ENCODE measurements at regions not wholly inside any gene's neighbourhood (a gene's known extent, or its start where the extent isn't known, plus 50 kb on each side); places are given as distances from the start of the nearest gene placed in this dataset.
"Not testable (repeated sequence)": the region's sequence is repeated elsewhere in the genome, so short reads cannot be mapped to it uniquely, and the experiment has no call there.

DNA sequence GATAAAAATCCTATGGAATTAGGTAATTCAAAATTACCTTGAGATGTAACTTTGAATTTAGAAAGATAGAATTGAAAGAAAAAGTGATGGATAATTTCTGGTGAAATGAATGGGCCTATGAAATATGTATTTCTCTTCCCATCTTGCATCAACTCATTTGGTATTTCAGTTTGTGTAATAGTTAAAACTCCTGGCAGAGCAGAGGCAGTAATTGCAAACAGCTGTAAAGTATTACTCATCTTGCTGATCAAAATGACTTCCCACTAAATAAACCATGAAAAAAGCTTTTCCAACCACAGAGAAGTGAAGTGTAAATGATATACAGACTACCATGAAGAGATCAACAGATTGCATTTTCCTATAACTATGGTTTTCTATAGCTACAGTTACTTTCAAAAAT lies 471.0 kb downstream of the TUBA3C start:
- in situ Hi-C loops (cut with MboI); intact Hi-C loops (cut with micrococcal nuclease; ENCODE audit: unreplicated experiment); H3K27ac ChIP-seq (ENCODE audit: control insufficient read depth, insufficient read depth); CTCF ChIA-PET; RAD21 ChIA-PET (ENCODE audit: unreplicated experiment); H3K9me3 ChIP-seq (replicated peaks; ENCODE audit: control insufficient read depth, insufficient read depth, low read length); BruUV-seq (replicated peaks); H2AFZ ChIP-seq (ENCODE audit: control insufficient read depth, low read depth, low read length); H3K4me1 ChIP-seq (ENCODE audit: control insufficient read depth, insufficient read depth, low read length); DNase-seq (ENCODE audit: low read depth, low spot score); H3K79me2 ChIP-seq (ENCODE audit: control insufficient read depth, insufficient read depth, low read length); H3K36me3 ChIP-seq (ENCODE audit: control insufficient read depth in 2 of 2, insufficient read depth in 2 of 2, low read length in 1 of 2); FAIRE-seq; H3K4me3 ChIP-seq; POLR2A ChIA-PET; H3K27me3 ChIP-seq (replicated peaks in 1 of 2; ENCODE audit: control insufficient read depth in 2 of 2, insufficient read depth in 2 of 2, low read length in 1 of 2); SMC1A ChIA-PET (ENCODE audit: uncharacterized antibody, unreplicated experiment); H3K4me2 ChIP-seq (ENCODE audit: control insufficient read depth, insufficient read depth); H3K9ac ChIP-seq (ENCODE audit: control insufficient read depth, insufficient read depth, low read length); H4K20me1 ChIP-seq (ENCODE audit: control insufficient read depth, insufficient read depth); ATAC-seq: not testable (repeated sequence)

DNA sequence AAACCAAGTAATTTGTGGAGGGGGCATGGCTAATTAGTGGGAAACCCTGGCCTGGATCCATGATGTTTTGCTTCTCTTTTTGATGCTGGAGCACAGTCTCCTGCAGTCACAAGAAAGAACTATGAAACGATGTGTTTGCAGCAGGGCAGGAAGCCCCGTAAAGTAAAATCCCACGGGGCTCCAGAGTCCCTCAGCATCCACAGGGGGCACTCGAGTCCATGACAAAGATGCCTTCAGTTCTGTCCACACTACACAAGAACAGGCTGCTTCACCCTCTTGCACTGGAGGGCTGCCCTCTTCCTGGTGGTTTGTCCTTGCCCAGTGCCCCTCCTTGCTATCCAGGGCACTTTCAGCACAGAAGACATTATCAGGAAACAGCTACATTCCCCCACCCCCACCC lies 475.1 kb downstream of the TUBA3C start:
- RAD21 ChIA-PET (ENCODE audit: unreplicated experiment); H3K4me1 ChIP-seq (ENCODE audit: control insufficient read depth, insufficient read depth, low read length); CTCF ChIA-PET; SMC1A ChIA-PET (ENCODE audit: uncharacterized antibody, unreplicated experiment); H3K4me2 ChIP-seq (ENCODE audit: control insufficient read depth, insufficient read depth); H3K4me3 ChIP-seq; H2AFZ ChIP-seq (ENCODE audit: control insufficient read depth, low read depth, low read length); in situ Hi-C loops (cut with MboI); H3K9ac ChIP-seq (ENCODE audit: control insufficient read depth, insufficient read depth, low read length); H3K36me3 ChIP-seq (ENCODE audit: control insufficient read depth in 2 of 2, insufficient read depth in 2 of 2, low read length in 1 of 2); H3K79me2 ChIP-seq (ENCODE audit: control insufficient read depth, insufficient read depth, low read length); BruUV-seq (replicated peaks); H3K27me3 ChIP-seq (replicated peaks in 1 of 2; ENCODE audit: control insufficient read depth in 2 of 2, insufficient read depth in 2 of 2, low read length in 1 of 2); H4K20me1 ChIP-seq (ENCODE audit: control insufficient read depth, insufficient read depth); FAIRE-seq; ATAC-seq; H3K27ac ChIP-seq (ENCODE audit: control insufficient read depth, insufficient read depth); POLR2A ChIA-PET; H3K9me3 ChIP-seq (replicated peaks; ENCODE audit: control insufficient read depth, insufficient read depth, low read length); DNase-seq (ENCODE audit: low read depth, low spot score); intact Hi-C loops (cut with micrococcal nuclease; ENCODE audit: unreplicated experiment): not testable (repeated sequence)
- WGBS (ENCODE audit: insufficient coverage, insufficient replicate concordance, low lambda C conversion rate, missing lambda C conversion rate): 0% methylated on average over 4 of the region's 4 CpGs

DNA sequence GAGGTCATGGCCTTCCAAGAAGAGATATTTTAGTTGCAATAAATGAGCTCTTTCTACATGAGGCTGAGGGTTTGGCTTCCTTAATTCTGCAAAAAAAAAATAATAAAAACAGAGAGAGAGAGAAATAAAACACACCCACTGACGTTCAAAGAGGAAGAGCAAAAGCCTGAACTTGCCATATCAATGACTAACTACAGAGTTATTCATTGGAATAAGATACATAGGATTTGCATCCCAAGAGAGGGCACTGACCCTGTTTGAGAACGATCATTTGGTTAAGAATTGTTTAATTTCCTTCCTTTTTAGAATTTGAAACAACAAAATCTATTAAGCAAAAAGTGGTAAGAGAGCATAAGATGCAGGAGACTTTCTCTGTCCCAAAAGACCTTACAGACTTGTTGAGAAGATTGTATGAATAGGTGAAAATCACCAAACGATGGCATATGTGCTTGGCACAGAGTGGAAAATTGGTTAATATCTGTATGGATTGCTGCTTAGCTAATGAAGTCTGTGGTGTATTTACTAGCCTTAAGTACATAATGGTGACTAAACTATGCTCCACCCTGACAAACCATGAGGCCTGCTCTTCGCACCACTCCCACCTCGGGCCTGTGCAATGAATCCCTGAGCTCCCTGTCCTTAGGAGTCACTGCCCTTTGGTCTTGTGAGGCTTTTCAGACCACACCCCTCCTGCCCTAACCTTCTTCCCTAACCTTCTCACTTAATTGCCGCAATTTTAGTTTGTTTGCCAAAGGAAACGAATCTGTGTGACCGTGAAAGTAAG lies 479.0 kb downstream of the TUBA3C start:
- SMC1A ChIA-PET (ENCODE audit: uncharacterized antibody, unreplicated experiment); H3K36me3 ChIP-seq (ENCODE audit: control insufficient read depth in 2 of 2, insufficient read depth in 2 of 2, low read length in 1 of 2); H3K9me3 ChIP-seq (replicated peaks; ENCODE audit: control insufficient read depth, insufficient read depth, low read length); FAIRE-seq; H3K27me3 ChIP-seq (replicated peaks in 1 of 2; ENCODE audit: control insufficient read depth in 2 of 2, insufficient read depth in 2 of 2, low read length in 1 of 2); H4K20me1 ChIP-seq (ENCODE audit: control insufficient read depth, insufficient read depth); POLR2A ChIA-PET; CTCF ChIA-PET; H2AFZ ChIP-seq (ENCODE audit: control insufficient read depth, low read depth, low read length); H3K27ac ChIP-seq (ENCODE audit: control insufficient read depth, insufficient read depth); H3K4me1 ChIP-seq (ENCODE audit: control insufficient read depth, insufficient read depth, low read length); RAD21 ChIA-PET (ENCODE audit: unreplicated experiment); in situ Hi-C loops (cut with MboI); H3K9ac ChIP-seq (ENCODE audit: control insufficient read depth, insufficient read depth, low read length); intact Hi-C loops (cut with micrococcal nuclease; ENCODE audit: unreplicated experiment); DNase-seq (ENCODE audit: low read depth, low spot score); ATAC-seq; H3K79me2 ChIP-seq (ENCODE audit: control insufficient read depth, insufficient read depth, low read length); BruUV-seq (replicated peaks); H3K4me2 ChIP-seq (ENCODE audit: control insufficient read depth, insufficient read depth); H3K4me3 ChIP-seq: not testable (repeated sequence)
- 20% methylated on average over 8 of the region's 8 CpGs for WGBS (ENCODE audit: insufficient coverage, insufficient replicate concordance, low lambda C conversion rate, missing lambda C conversion rate)

- intact Hi-C loops (cut with micrococcal nuclease; ENCODE audit: unreplicated experiment); FAIRE-seq: not testable (repeated sequence)
- 5% methylated on average over 3 of the region's 3 CpGs for WGBS (ENCODE audit: insufficient coverage, insufficient replicate concordance, low lambda C conversion rate, missing lambda C conversion rate)
Observed at GRCh38 chr13:18698332-18698731, 483.3 kb downstream of the TUBA3C start.

More at GRCh38 chr13:18698332-18698731, 483.3 kb downstream of the TUBA3C start:
- H3K27me3 ChIP-seq (replicated peaks in 1 of 2; ENCODE audit: control insufficient read depth in 2 of 2, insufficient read depth in 2 of 2, low read length in 1 of 2); H3K4me3 ChIP-seq; H3K27ac ChIP-seq (ENCODE audit: control insufficient read depth, insufficient read depth); H4K20me1 ChIP-seq (ENCODE audit: control insufficient read depth, insufficient read depth); SMC1A ChIA-PET (ENCODE audit: uncharacterized antibody, unreplicated experiment); H3K4me2 ChIP-seq (ENCODE audit: control insufficient read depth, insufficient read depth); H3K9me3 ChIP-seq (replicated peaks; ENCODE audit: control insufficient read depth, insufficient read depth, low read length); DNase-seq (ENCODE audit: low read depth, low spot score); H3K4me1 ChIP-seq (ENCODE audit: control insufficient read depth, insufficient read depth, low read length); H2AFZ ChIP-seq (ENCODE audit: control insufficient read depth, low read depth, low read length); RAD21 ChIA-PET (ENCODE audit: unreplicated experiment); in situ Hi-C loops (cut with MboI); ATAC-seq; CTCF ChIA-PET; H3K9ac ChIP-seq (ENCODE audit: control insufficient read depth, insufficient read depth, low read length); POLR2A ChIA-PET; H3K36me3 ChIP-seq (ENCODE audit: control insufficient read depth in 2 of 2, insufficient read depth in 2 of 2, low read length in 1 of 2); BruUV-seq (replicated peaks); H3K79me2 ChIP-seq (ENCODE audit: control insufficient read depth, insufficient read depth, low read length): not testable (repeated sequence)

Data from GM12878 (cell line).